HEK293T (cell line): ENCODE measurements at regions not wholly inside any gene's neighbourhood (a gene's known extent, or its start where the extent isn't known, plus 50 kb on each side); places are given as distances from the start of the nearest gene placed in this dataset.

Experiments used
- CTCF ChIA-PET: fragments of 350-600 bp; formaldehyde crosslinking; extraction: SDS; loops from one replicate; lab custom pipeline; 2021; ENCODE audit warnings: antibody characterized with exemption, inconsistent platforms; lab: Yijun Ruan, JAX
- POLR2A ChIA-PET: fragments of 350-600 bp; formaldehyde crosslinking; extraction: SDS; loops from one replicate; lab custom pipeline; 2020; ENCODE audit warnings: antibody characterized with exemption, inconsistent platforms; lab: Yijun Ruan, JAX
- DNase-seq: peaks from one replicate; pipeline ENCODE4 v3.0.0; 2012; ENCODE audit warnings: mixed read lengths; ENCODE audit errors: extremely low spot score
- ARNT ChIP-seq: fragments of 450-650 bp; IDR thresholded peaks from 2 replicates; pipeline ENCODE4 v1.6.1; 2017; ENCODE audit warnings: mild to moderate bottlenecking
- BHLHE40 ChIP-seq: fragments of 450-650 bp; IDR thresholded peaks from 2 replicates; pipeline ENCODE4 v1.6.1; 2016; ENCODE audit warnings: mild to moderate bottlenecking, moderate library complexity, borderline replicate concordance
- CTBP1 ChIP-seq: fragments of 450-650 bp; IDR thresholded peaks from 2 replicates; pipeline ENCODE4 v1.6.1; 2016; ENCODE audit warnings: borderline replicate concordance
- ELF4 ChIP-seq: fragments of 450-650 bp; IDR thresholded peaks from 2 replicates; pipeline ENCODE4 v1.6.1; 2017; ENCODE audit warnings: antibody characterized with exemption
- FOXA1 ChIP-seq: fragments of 450-650 bp; IDR thresholded peaks from 2 replicates; pipeline ENCODE4 v1.6.1; 2016; ENCODE audit warnings: mild to moderate bottlenecking
- FOXK2 ChIP-seq: fragments of 450-650 bp; IDR thresholded peaks from 2 replicates; pipeline ENCODE4 v1.6.1; 2016; ENCODE audit warnings: mild to moderate bottlenecking
- FOXM1 ChIP-seq: fragments of 450-650 bp; IDR thresholded peaks from 2 replicates; pipeline ENCODE4 v1.6.1; 2017; ENCODE audit warnings: mild to moderate bottlenecking, borderline replicate concordance
- HDGF ChIP-seq: fragments of 450-650 bp; IDR thresholded peaks from 2 replicates; pipeline ENCODE4 v1.6.1; 2017; ENCODE audit warnings: antibody characterized with exemption, borderline replicate concordance
- L3MBTL2 ChIP-seq: fragments of 450-650 bp; conservative IDR thresholded peaks from 2 replicates; pipeline ENCODE4 v1.6.1; 2016; ENCODE audit warnings: mild to moderate bottlenecking
- LEF1 ChIP-seq: fragments of 450-650 bp; IDR thresholded peaks from 2 replicates; pipeline ENCODE4 v1.6.1; 2017; ENCODE audit warnings: mild to moderate bottlenecking, borderline replicate concordance
- NFRKB ChIP-seq: fragments of 450-650 bp; IDR thresholded peaks from 2 replicates; pipeline ENCODE4 v1.6.1; 2016; ENCODE audit warnings: mild to moderate bottlenecking, moderate library complexity
- SP1 ChIP-seq: fragments of 450-650 bp; IDR thresholded peaks from 2 replicates; pipeline ENCODE4 v1.6.1; 2017
- SUZ12 ChIP-seq: fragments of 450-650 bp; IDR thresholded peaks from 2 replicates; pipeline ENCODE4 v1.6.1; 2016; ENCODE audit warnings: mild to moderate bottlenecking
- TARDBP ChIP-seq: fragments of 450-650 bp; IDR thresholded peaks from 2 replicates; pipeline ENCODE4 v1.6.1; 2016
- ZNF384 ChIP-seq: fragments of 450-650 bp; IDR thresholded peaks from 2 replicates; pipeline ENCODE4 v1.6.1; 2016
- TF ChIP-seq, protein P1 (sequence below): fragments of 450-650 bp; IDR thresholded peaks from 2 replicates; pipeline ENCODE4 v1.6.1; 2016

GRCh38 chr2:4678927-4679326 is 975.6 kb downstream of the DCDC2C start:
- ChIA-PET CTCF (no interaction called here), POLR2A (no interaction called here)
- no peak for DNase-seq
- TF ChIP-seq HDGF (no peak), FOXK2 (no peak), NFRKB (no peak), LEF1 (no peak), ARNT (no peak), L3MBTL2 (no peak), ELF4 (no peak), SP1 (no peak), CTBP1 (no peak)
- TF ChIP-seq, protein P1, sequence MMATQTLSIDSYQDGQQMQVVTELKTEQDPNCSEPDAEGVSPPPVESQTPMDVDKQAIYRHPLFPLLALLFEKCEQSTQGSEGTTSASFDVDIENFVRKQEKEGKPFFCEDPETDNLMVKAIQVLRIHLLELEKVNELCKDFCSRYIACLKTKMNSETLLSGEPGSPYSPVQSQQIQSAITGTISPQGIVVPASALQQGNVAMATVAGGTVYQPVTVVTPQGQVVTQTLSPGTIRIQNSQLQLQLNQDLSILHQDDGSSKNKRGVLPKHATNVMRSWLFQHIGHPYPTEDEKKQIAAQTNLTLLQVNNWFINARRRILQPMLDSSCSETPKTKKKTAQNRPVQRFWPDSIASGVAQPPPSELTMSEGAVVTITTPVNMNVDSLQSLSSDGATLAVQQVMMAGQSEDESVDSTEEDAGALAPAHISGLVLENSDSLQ, result no peak

DNA sequence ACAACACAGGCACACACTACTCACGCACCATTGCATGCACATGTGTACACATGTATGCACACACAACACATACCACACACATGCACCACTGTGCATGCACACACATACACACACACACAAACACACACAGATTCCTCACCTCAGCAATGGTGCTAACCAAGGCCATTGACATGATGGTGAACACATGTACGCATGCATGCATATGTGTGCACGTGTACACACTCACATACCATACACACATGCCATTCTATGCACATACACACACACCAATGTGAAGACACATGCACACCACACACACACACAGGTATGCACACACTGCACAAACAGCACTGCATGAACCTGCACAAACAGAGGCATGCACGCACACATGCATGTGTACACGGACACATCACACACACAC is 976.0 kb downstream of the DCDC2C start:
- CTCF ChIA-PET, result no interaction called here
- TF ChIP-seq NFRKB, result no peak
- DNase-seq, result no peak
- POLR2A ChIA-PET, result no interaction called here

DNA sequence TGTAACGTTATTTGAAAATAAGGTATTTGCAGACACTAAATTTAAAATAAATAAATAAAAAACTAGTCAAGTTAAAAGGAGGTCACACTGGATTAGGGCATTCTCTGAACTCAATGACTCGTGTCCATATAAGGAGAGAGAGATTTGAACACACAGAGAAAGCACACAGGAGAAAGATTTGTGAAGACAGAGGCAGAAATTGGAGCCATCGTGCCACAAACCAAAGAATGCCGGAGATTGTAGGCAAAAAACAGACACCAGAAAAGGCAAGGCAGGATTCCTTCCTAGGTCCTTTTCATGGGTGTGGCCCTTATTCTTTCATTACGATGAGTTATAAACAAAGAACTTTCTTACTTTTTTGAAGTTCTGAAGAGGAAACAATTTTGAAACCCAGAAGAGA is 981.5 kb downstream of the DCDC2C start:
- ChIA-PET POLR2A (no interaction called here), CTCF (no interaction called here)
- TF ChIP-seq TARDBP (no peak), ZNF384 (no peak), CTBP1 (no peak), NFRKB (no peak), FOXA1 (no peak), BHLHE40 (no peak), FOXK2 (no peak), LEF1 (no peak), SP1 (no peak), FOXM1 (no peak), HDGF (no peak), SUZ12 (no peak), L3MBTL2 (no peak), ELF4 (no peak), ARNT (no peak)
- DNase-seq, result no peak

- CTCF ChIA-PET, result no interaction called here
- POLR2A ChIA-PET, result no interaction called here
- DNase-seq, result no peak
- TF ChIP-seq NFRKB (no peak), HDGF (no peak), CTBP1 (no peak), FOXK2 (no peak), L3MBTL2 (no peak), ARNT (no peak), FOXM1 (no peak), SUZ12 (no peak), LEF1 (no peak), TARDBP (no peak), ELF4 (no peak), BHLHE40 (no peak), FOXA1 (no peak), SP1 (no peak), ZNF384 (no peak)
- TF ChIP-seq, protein P1, result no peak
Observed at GRCh38 chr2:4690913-4691312, 987.5 kb downstream of the DCDC2C start.

- POLR2A ChIA-PET, result no interaction called here
- TF ChIP-seq SUZ12 (no peak), L3MBTL2 (no peak), ARNT (no peak), FOXM1 (no peak), NFRKB (no peak), ZNF384 (no peak), LEF1 (no peak), CTBP1 (no peak), FOXA1 (no peak), TARDBP (no peak)
- CTCF ChIA-PET, result no interaction called here
- DNase-seq, result no peak
Observed at GRCh38 chr2:4693266-4693665, 989.9 kb downstream of the DCDC2C start.

- no peak for DNase-seq
- POLR2A ChIA-PET, result no interaction called here
- TF ChIP-seq FOXM1 (no peak), TARDBP (no peak), FOXA1 (no peak), L3MBTL2 (no peak), LEF1 (no peak), ARNT (no peak), BHLHE40 (no peak)
- TF ChIP-seq, protein P1, result no peak
- CTCF ChIA-PET, result interaction anchor here (0.6 kb wide), 1 partner anchor 424 kb away, joined by 3 read pairs; no protein-coding TSS in a partner anchor
Observed at GRCh38 chr2:4695281-4695861, 992.0 kb downstream of the DCDC2C start.

- ChIA-PET POLR2A (no interaction called here), CTCF (no interaction called here)
- TF ChIP-seq HDGF (no peak), ZNF384 (no peak), LEF1 (no peak), CTBP1 (no peak), SUZ12 (no peak), BHLHE40 (no peak), SP1 (no peak), FOXA1 (no peak), TARDBP (no peak), L3MBTL2 (no peak), NFRKB (no peak), ARNT (no peak)
- TF ChIP-seq, protein P1, result no peak
- no peak for DNase-seq
Observed at GRCh38 chr2:4715065-4715464, 977.1 kb upstream of the SOX11 start.
